ENCODE measurements at regions not wholly inside any gene's neighbourhood (a gene's known extent, or its start where the extent isn't known, plus 50 kb on each side); places are given as distances from the start of the nearest gene placed in this dataset.

GRCh38 chr1:98019747-98020146, 98.9 kb upstream of the DPYD start:
- no peak for TF ChIP-seq CTCF (conservative IDR thresholded peaks at IDR 0.05; ENCODE audit: low read depth, low read length)
- no peak for TF ChIP-seq EZH2 (IDR thresholded peaks at IDR 0.05; ENCODE audit: borderline replicate concordance, low read depth, low read length, poor library complexity, severe bottlenecking)

All from A673 (cell line).